Stimulated activated CD4-positive, alpha-beta T cell treated with anti-CD3 and anti-CD28 coated beads, Interleukin-4, amount 100 ng/mL, for 48 hours (primary cell): ENCODE measurements at regions not wholly inside any gene's neighbourhood (a gene's known extent, or its start where the extent isn't known, plus 50 kb on each side); places are given as distances from the start of the nearest gene placed in this dataset.
"Not testable (repeated sequence)": the region's sequence is repeated elsewhere in the genome, so short reads cannot be mapped to it uniquely, and the experiment has no call there.

Experiments used
- DNase-seq, 2 donors: peaks; one replicate each; pipeline ENCODE4 v3.0.0-alpha.2; 2020; ENCODE audit warnings: low read depth in 2 of 2

- DNase-seq: no peak
Observed at GRCh38 chr2:16058747-16059358, 118.5 kb downstream of the MYCN start.

GRCh38 chr2:16058256-16058655, 117.9 kb downstream of the MYCN start:
- no peak for DNase-seq

GRCh38 chr2:16057661-16058060, 117.3 kb downstream of the MYCN start:
- no peak for DNase-seq

- DNase-seq: no peak
Observed at GRCh38 chr2:16055848-16056580, 115.7 kb downstream of the MYCN start.

GRCh38 chr2:16053437-16054257, 113.3 kb downstream of the MYCN start:
- DNase-seq: no peak

GRCh38 chr2:16052571-16053052, 112.3 kb downstream of the MYCN start:
- not testable (repeated sequence) for DNase-seq

GRCh38 chr2:16051841-16052564, 111.7 kb downstream of the MYCN start:
- DNase-seq: no peak

GRCh38 chr2:16050908-16051489, 110.6 kb downstream of the MYCN start:
- DNase-seq: no peak

GRCh38 chr2:16050261-16050907, 110.0 kb downstream of the MYCN start:
- no peak for DNase-seq

- no peak for DNase-seq
Observed at GRCh38 chr2:16049406-16049805, 109.1 kb downstream of the MYCN start.

GRCh38 chr2:16048466-16048865, 108.1 kb downstream of the MYCN start:
- no peak for DNase-seq

- DNase-seq: no peak
Observed at GRCh38 chr2:16047701-16048100, 107.4 kb downstream of the MYCN start.

GRCh38 chr2:16046649-16047048, 106.3 kb downstream of the MYCN start:
- DNase-seq: no peak

GRCh38 chr2:16045653-16046352, 105.5 kb downstream of the MYCN start:
- DNase-seq: no peak

- no peak for DNase-seq
Observed at GRCh38 chr2:16044946-16045456, 104.7 kb downstream of the MYCN start.

- DNase-seq: no peak
Observed at GRCh38 chr2:16043627-16044026, 103.3 kb downstream of the MYCN start.

- no peak for DNase-seq
Observed at GRCh38 chr2:16043192-16043591, 102.8 kb downstream of the MYCN start.

- DNase-seq: no peak
Observed at GRCh38 chr2:16042201-16042700, 101.9 kb downstream of the MYCN start.

- no peak for DNase-seq
Observed at GRCh38 chr2:16040271-16041010, 100.1 kb downstream of the MYCN start.
